Trophoblast cell (in vitro differentiated cells and primary cell): ENCODE measurements at regions not wholly inside any gene's neighbourhood (a gene's known extent, or its start where the extent isn't known, plus 50 kb on each side); places are given as distances from the start of the nearest gene placed in this dataset.

Experiments
- DNase-seq, 2 donors: peaks; one replicate each; pipeline ENCODE4 v3.0.0-alpha.2; 2016
- H2AFZ ChIP-seq: 2 replicates; pipeline ENCODE4 v1.6.1; 2013; ENCODE audit warnings: low read length, moderate library complexity, mild to moderate bottlenecking; ENCODE audit not compliant: insufficient read depth, poor library complexity
- H2AK5ac ChIP-seq: 2 replicates; pipeline ENCODE4 v1.6.1; 2013; ENCODE audit warnings: mild to moderate bottlenecking, low read length
- H2BK120ac ChIP-seq: 2 replicates; pipeline ENCODE4 v1.6.1; 2013; ENCODE audit warnings: low read length, mild to moderate bottlenecking, moderate library complexity; ENCODE audit not compliant: insufficient read depth, poor library complexity
- H2BK12ac ChIP-seq: 2 replicates; pipeline ENCODE4 v1.6.1; 2013; ENCODE audit warnings: mild to moderate bottlenecking, low read length, moderate library complexity
- H2BK5ac ChIP-seq: 2 replicates; pipeline ENCODE4 v1.6.1; 2013; ENCODE audit warnings: low read length, low read depth, moderate library complexity, mild to moderate bottlenecking; ENCODE audit not compliant: poor library complexity
- H3K14ac ChIP-seq: 2 replicates; pipeline ENCODE4 v1.6.1; 2013; ENCODE audit warnings: mild to moderate bottlenecking, low read length
- H3K18ac ChIP-seq: 2 replicates; pipeline ENCODE4 v1.6.1; 2013; ENCODE audit warnings: mild to moderate bottlenecking, low read length
- H3K23ac ChIP-seq: 2 replicates; pipeline ENCODE4 v1.6.1; 2013; ENCODE audit warnings: low read length
- H3K27ac ChIP-seq: 2 replicates; pipeline ENCODE4 v1.5.1; 2013; ENCODE audit warnings: low read depth, mild to moderate bottlenecking, inconsistent platforms, low read length, moderate library complexity
- H3K27me3 ChIP-seq: 2 replicates; pipeline ENCODE4 v1.6.1; 2013; ENCODE audit warnings: inconsistent platforms, mild to moderate bottlenecking, low read length, moderate library complexity; ENCODE audit not compliant: insufficient read depth
- H3K36me3 ChIP-seq, 2 experiments: 1 replicate in 1 of 2; 2 replicates in 1 of 2; pipeline ENCODE4 v1.6.1; 2013; ENCODE audit warnings: low read length in 2 of 2, mild to moderate bottlenecking in 2 of 2, moderate library complexity in 1 of 2; ENCODE audit not compliant: insufficient read depth in 2 of 2, control insufficient read depth in 1 of 2
- H3K4ac ChIP-seq: 2 replicates; pipeline ENCODE4 v1.6.1; 2013; ENCODE audit warnings: low read depth, mild to moderate bottlenecking, low read length, moderate library complexity
- H3K4me1 ChIP-seq, 2 experiments: 1 replicate in 1 of 2; 2 replicates in 1 of 2; pipeline ENCODE4 v1.6.1; 2013; ENCODE audit warnings: low read length in 2 of 2, mild to moderate bottlenecking in 2 of 2, moderate library complexity in 1 of 2; ENCODE audit not compliant: insufficient read depth in 2 of 2, control insufficient read depth in 1 of 2
- H3K4me2 ChIP-seq: 2 replicates; pipeline ENCODE4 v1.6.1; 2013; ENCODE audit warnings: inconsistent platforms, mild to moderate bottlenecking, low read length, moderate library complexity
- H3K4me3 ChIP-seq: 2 replicates; pipeline ENCODE4 v1.5.1; 2013; ENCODE audit warnings: mild to moderate bottlenecking, low read depth, low read length, inconsistent platforms
- H3K79me1 ChIP-seq: one replicate; pipeline ENCODE4 v1.6.1; 2013; ENCODE audit warnings: low read length
- H3K79me2 ChIP-seq: 2 replicates; pipeline ENCODE4 v1.6.1; 2013; ENCODE audit warnings: low read length, mild to moderate bottlenecking; ENCODE audit not compliant: control insufficient read depth, insufficient read depth, poor library complexity
- H3K9ac ChIP-seq: 2 replicates; pipeline ENCODE4 v1.6.1; 2013; ENCODE audit warnings: mild to moderate bottlenecking, low read length
- H3K9me3 ChIP-seq: 2 replicates; pipeline ENCODE4 v1.6.1; 2013; ENCODE audit warnings: low read depth, mild to moderate bottlenecking, control low read depth, inconsistent platforms, low read length; ENCODE audit not compliant: insufficient read depth
- H4K12ac ChIP-seq: 2 replicates; pipeline ENCODE4 v1.6.1; 2013; ENCODE audit warnings: low read depth, mild to moderate bottlenecking, low read length, moderate library complexity
- H4K8ac ChIP-seq: 2 replicates; pipeline ENCODE4 v1.6.1; 2013; ENCODE audit warnings: low read depth, mild to moderate bottlenecking, low read length, moderate library complexity
- H4K91ac ChIP-seq: one replicate; pipeline ENCODE4 v1.6.1; 2013; ENCODE audit warnings: low read depth, mild to moderate bottlenecking, low read length, moderate library complexity
- WGBS: extraction: QIAGEN DNeasy Blood & Tissue Kit; methylation state at CpG from one replicate; pipeline ENCODE4 v1.1.7; 2013; ENCODE audit warnings: missing lambda C conversion rate; ENCODE audit not compliant: insufficient read length, insufficient coverage; ENCODE audit errors: extremely low coverage; 5-methylcytosine and 5-hydroxymethylcytosine counted together

- Histone ChIP-seq H4K91ac (no peak overlapping the region), H3K18ac (no peak overlapping the region), H3K9ac (no peak overlapping the region), H3K4me1 (no peaks in the 10 kb centered on the region), H3K23ac (no peak overlapping the region), H4K12ac (no peak overlapping the region), H3K4me3 (no peak overlapping the region), H2BK12ac (no peak overlapping the region), H3K79me1 (no peaks in the 10 kb centered on the region), H3K4me2 (no peak overlapping the region), H3K27ac (no peak overlapping the region), H3K79me2 (no peaks in the 10 kb centered on the region), H2AK5ac (no peak overlapping the region), H3K14ac (no peak overlapping the region), H3K36me3 (no peaks in the 10 kb centered on the region), H3K9me3 (peaks cover 2% of the 10 kb centered on the region), H2BK120ac (no peak overlapping the region), H3K4ac (no peak overlapping the region), H3K27me3 (no peaks in the 10 kb centered on the region), H2AFZ (no peak overlapping the region), H4K8ac (no peak overlapping the region), H2BK5ac (no peak overlapping the region)
- WGBS: no CpG with 5 or more reads among the region's 3 CpGs
- DNase-seq: no peak
Observed at GRCh38 chr2:105150231-105150630, 91.3 kb upstream of the GPR45 start.

- no peak overlapping the region for H3K4me2 ChIP-seq
- H2BK12ac ChIP-seq: no peak overlapping the region
- no peak overlapping the region for H4K91ac ChIP-seq
- H3K9me3 ChIP-seq: peaks cover 2% of the 10 kb centered on the region
- H3K9ac ChIP-seq: no peak overlapping the region
- no peak overlapping the region for H3K23ac ChIP-seq
- H3K4ac ChIP-seq: no peak overlapping the region
- H3K27me3 ChIP-seq: no peaks in the 10 kb centered on the region
- H4K8ac ChIP-seq: no peak overlapping the region
- H3K36me3 ChIP-seq: no peaks in the 10 kb centered on the region
- no peak overlapping the region for H2BK120ac ChIP-seq
- H3K27ac ChIP-seq: no peak overlapping the region
- H2BK5ac ChIP-seq: no peak overlapping the region
- H3K79me2 ChIP-seq: no peaks in the 10 kb centered on the region
- H3K79me1 ChIP-seq: no peaks in the 10 kb centered on the region
- no peaks in the 10 kb centered on the region for H3K4me1 ChIP-seq
- no peak overlapping the region for H3K4me3 ChIP-seq
- H3K14ac ChIP-seq: no peak overlapping the region
- H2AFZ ChIP-seq: no peak overlapping the region
- no peak for DNase-seq
- H3K18ac ChIP-seq: no peak overlapping the region
- H4K12ac ChIP-seq: no peak overlapping the region
- WGBS: no CpG with 5 or more reads among the region's 5 CpGs
- H2AK5ac ChIP-seq: no peak overlapping the region
Observed at GRCh38 chr2:105154119-105154818, 87.3 kb upstream of the GPR45 start.

DNA sequence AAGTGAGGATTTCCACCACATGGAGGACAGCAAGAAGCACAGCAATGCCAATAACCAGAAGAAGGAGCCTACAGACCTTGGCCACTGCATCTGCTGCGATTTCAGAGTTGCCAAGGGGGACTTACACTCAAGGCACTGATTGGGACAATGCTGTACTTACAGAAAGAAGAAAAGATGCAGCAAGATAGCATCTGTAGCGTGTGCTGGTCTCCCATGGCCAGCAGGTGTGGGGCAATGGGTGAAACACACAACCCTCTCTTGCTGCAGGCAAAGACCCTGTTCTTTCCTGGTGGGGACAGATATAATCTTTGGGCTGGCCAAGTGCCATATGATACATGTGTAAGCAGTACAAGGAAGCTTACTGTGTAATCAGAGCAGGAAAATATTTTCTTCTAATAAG is 85.4 kb upstream of the GPR45 start:
- no peak overlapping the region for H2BK5ac ChIP-seq
- no peak overlapping the region for H3K27ac ChIP-seq
- no peak overlapping the region for H2AK5ac ChIP-seq
- H3K79me1 ChIP-seq: no peaks in the 10 kb centered on the region
- no peak overlapping the region for H3K4me3 ChIP-seq
- no peak overlapping the region for H2AFZ ChIP-seq
- H2BK120ac ChIP-seq: no peak overlapping the region
- no peaks in the 10 kb centered on the region for H3K79me2 ChIP-seq
- no peak overlapping the region for H4K8ac ChIP-seq
- H4K91ac ChIP-seq: no peak overlapping the region
- H3K23ac ChIP-seq: no peak overlapping the region
- peaks cover 2% of the 10 kb centered on the region for H3K9me3 ChIP-seq
- no peak overlapping the region for H3K14ac ChIP-seq
- no CpG with 5 or more reads among the region's 2 CpGs for WGBS
- H3K4me2 ChIP-seq: no peak overlapping the region
- no peak overlapping the region for H2BK12ac ChIP-seq
- no peaks in the 10 kb centered on the region for H3K27me3 ChIP-seq
- no peak overlapping the region for H4K12ac ChIP-seq
- DNase-seq: peak; percentile 62 to 81
- H3K36me3 ChIP-seq: no peaks in the 10 kb centered on the region
- no peak overlapping the region for H3K18ac ChIP-seq
- no peak overlapping the region for H3K9ac ChIP-seq
- no peaks in the 10 kb centered on the region for H3K4me1 ChIP-seq
- H3K4ac ChIP-seq: no peak overlapping the region

DNA sequence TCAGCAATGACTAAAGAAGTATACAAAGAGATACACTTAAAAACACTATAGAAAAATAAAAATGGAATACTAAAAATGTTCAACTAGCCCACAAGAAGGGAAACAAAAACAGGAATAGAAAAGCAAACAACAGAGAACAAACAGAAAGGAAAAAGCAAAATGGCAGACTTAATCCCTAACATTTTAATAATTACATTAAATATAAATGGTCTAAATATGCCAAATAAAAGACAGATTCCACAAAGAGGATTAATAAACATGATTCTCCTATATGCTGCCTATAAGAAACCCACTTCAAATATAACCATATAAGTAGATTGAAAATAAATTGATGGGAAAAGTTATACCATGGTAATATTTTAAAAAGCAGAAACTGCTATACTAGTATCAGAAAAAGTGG is 83.5 kb upstream of the GPR45 start:
- H3K27ac ChIP-seq: no peak overlapping the region
- H2AK5ac ChIP-seq: no peak overlapping the region
- H3K4me2 ChIP-seq: no peak overlapping the region
- DNase-seq: no peak
- no peaks in the 10 kb centered on the region for H3K36me3 ChIP-seq
- H3K18ac ChIP-seq: no peak overlapping the region
- H3K79me1 ChIP-seq: no peaks in the 10 kb centered on the region
- H3K4me3 ChIP-seq: no peak overlapping the region
- no peak overlapping the region for H2BK12ac ChIP-seq
- H3K27me3 ChIP-seq: no peaks in the 10 kb centered on the region
- H4K12ac ChIP-seq: no peak overlapping the region
- no peak overlapping the region for H3K9ac ChIP-seq
- H4K91ac ChIP-seq: no peak overlapping the region
- H3K4ac ChIP-seq: no peak overlapping the region
- H3K79me2 ChIP-seq: no peaks in the 10 kb centered on the region
- no peak overlapping the region for H2BK120ac ChIP-seq
- no peaks in the 10 kb centered on the region for H3K4me1 ChIP-seq
- H3K23ac ChIP-seq: no peak overlapping the region
- H3K9me3 ChIP-seq: peaks cover 2% of the 10 kb centered on the region
- H3K14ac ChIP-seq: no peak overlapping the region
- no peak overlapping the region for H2AFZ ChIP-seq
- H4K8ac ChIP-seq: no peak overlapping the region
- no peak overlapping the region for H2BK5ac ChIP-seq
